ENCODE measurements at regions not wholly inside any gene's neighbourhood (a gene's known extent, or its start where the extent isn't known, plus 50 kb on each side); places are given as distances from the start of the nearest gene placed in this dataset.
A peak's percentile ranks its signal among the peaks of the same experiment; 100 is the strongest.

DNA sequence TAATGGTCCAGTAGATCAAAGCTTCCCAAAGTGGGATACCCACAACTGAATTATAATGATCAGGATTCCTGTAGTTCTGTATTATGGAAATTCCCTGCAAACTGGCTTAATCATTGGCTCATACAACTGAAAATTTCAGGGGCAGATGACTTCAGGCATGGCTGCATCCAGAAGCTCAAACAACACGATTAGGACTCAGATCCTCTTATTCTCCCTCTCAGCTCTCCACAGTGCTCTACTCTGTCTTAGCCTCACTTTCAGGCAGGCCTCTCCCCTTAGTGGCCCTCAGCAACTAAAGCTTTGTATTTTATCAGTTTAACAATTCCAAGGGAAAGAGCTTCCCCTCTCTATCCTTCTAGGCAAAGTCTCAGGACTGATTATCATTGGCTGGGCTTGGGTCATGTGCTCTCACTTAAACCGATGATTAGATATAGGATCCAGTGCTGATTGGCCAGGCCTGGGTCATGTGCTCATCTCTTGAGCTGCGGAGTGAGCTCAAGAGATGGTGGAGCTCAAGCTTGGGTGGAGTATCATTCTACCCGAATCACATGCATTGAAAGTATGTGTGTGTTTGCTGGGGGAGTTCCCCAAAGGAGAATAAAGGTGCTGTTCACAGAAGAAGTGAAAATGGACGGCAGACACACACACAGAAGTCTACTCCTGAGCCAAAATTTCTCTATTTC, 57.9 kb upstream of the RUNX3 start:
- ChIA-PET POLR2A (no interaction called here), CTCF (interaction anchor here (0.9 to 1.5 kb wide), 4 partner anchors 9 to 79 kb away, joined by 3 to 6 read pairs (median 4); no protein-coding TSS in a partner anchor)
- H3K4me2 ChIP-seq, result no peak overlapping the region
- H3K4me3 ChIP-seq, result no peak overlapping the region
- H3K9me3 ChIP-seq, result no peaks in the 10 kb centered on the region
- WGBS (ENCODE audit: missing lambda C conversion rate), result 54% methylated on average over 4 of the region's 5 CpGs
- FAIRE-seq (no peak), DNase-seq (ENCODE audit: low read depth in 1 of 2, low spot score in 1 of 2) (no peak), ATAC-seq (peak in 1 of 2 experiments; percentile 44; a peak in 3 of 6 replicates)
- H3K27ac ChIP-seq, result no peak overlapping the region
- TF ChIP-seq, protein P1, sequence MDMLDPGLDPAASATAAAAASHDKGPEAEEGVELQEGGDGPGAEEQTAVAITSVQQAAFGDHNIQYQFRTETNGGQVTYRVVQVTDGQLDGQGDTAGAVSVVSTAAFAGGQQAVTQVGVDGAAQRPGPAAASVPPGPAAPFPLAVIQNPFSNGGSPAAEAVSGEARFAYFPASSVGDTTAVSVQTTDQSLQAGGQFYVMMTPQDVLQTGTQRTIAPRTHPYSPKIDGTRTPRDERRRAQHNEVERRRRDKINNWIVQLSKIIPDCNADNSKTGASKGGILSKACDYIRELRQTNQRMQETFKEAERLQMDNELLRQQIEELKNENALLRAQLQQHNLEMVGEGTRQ (IDR thresholded peaks at IDR 0.05), result peak; percentile 64
- TF ChIP-seq GATA3 (IDR thresholded peaks at IDR 0.05; ENCODE audit: borderline replicate concordance) (no peak), POLR2AphosphoS2 (conservative IDR thresholded peaks at IDR 0.05; ENCODE audit: low read length) (no peak), RCOR1 (IDR thresholded peaks at IDR 0.05; ENCODE audit: low read depth, low read length) (no peak), POLR2A (IDR thresholded peaks at IDR 0.05; ENCODE audit: low read length) (no peak)
- TF ChIP-seq, protein P2, sequence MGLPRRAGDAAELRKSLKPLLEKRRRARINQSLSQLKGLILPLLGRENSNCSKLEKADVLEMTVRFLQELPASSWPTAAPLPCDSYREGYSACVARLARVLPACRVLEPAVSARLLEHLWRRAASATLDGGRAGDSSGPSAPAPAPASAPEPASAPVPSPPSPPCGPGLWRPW (IDR thresholded peaks at IDR 0.05), result no peak
- no peaks in the 10 kb centered on the region for H3K4me1 ChIP-seq

DNA sequence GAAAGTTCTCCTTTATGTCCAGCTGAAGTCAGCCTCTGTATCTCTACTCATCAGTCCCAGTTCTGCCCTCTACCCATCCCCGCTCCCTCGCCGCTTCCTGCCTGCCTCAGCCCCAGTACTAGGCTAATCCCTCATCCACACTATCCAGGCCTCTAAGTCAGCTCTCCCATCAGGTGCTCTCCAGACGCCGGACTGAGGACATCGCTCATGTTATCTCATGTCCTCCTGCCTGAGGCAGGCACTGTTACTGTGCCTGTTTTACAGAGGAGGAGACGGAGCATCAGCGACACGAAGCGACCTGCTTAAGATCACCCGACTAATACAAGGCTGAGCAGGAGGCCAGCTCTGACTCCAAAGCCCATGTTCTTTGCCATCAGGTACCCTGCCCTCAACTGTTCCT, 57.3 kb upstream of the RUNX3 start:
- TF ChIP-seq EHMT2 (IDR thresholded peaks at IDR 0.05; ENCODE audit: low read depth), result no peak
- ATAC-seq (no peak), DNase-seq (ENCODE audit: low read depth in 1 of 2, low spot score in 1 of 2) (no peak), FAIRE-seq (no peak)
- WGBS (ENCODE audit: missing lambda C conversion rate), result 89% methylated on average over 11 of the region's 11 CpGs
- CTCF ChIA-PET, result interaction anchor here (0.9 to 1.5 kb wide), 4 partner anchors 9 to 78 kb away, joined by 3 to 6 read pairs (median 4); no protein-coding TSS in a partner anchor
- Histone ChIP-seq H3K4me2 (no peak overlapping the region), H3K4me1 (no peaks in the 10 kb centered on the region), H3K9me3 (no peaks in the 10 kb centered on the region), H3K27ac (no peak overlapping the region), H3K4me3 (no peak overlapping the region)
- POLR2A ChIA-PET, result no interaction called here

DNA sequence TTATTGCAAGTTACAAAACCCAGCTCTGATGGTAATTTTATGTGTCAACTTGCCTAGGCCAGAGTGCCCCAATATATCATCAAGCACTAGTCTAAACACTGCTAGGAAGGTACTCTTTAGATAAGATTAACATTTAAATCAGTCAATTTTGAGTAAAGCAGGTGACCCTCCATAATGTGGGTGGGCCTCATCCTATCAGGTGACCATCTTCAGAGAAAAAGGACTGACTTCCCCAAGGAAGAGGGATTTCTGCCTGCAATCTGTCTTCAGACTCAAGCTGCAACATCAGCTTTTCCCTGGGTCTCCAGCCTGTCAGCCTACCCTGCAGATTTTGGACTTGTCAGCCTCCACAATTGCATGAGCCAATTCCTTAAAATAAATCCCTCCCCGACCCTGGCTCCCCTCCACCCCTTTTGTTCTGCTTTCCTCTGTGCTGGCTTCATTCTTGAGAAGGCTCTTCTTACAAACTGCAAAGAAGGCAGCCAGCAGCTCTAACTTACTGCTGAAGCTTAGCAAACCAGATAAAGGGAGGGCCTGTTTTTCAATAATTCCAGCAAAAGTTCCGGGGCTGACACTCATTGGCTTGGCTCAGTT, 56.4 kb upstream of the RUNX3 start:
- CTCF ChIA-PET, result interaction anchor here (1.3 to 1.4 kb wide), 2 partner anchors 8 to 107 kb away, joined by 3 read pairs; no protein-coding TSS in a partner anchor
- H3K9me3 ChIP-seq, result no peaks in the 10 kb centered on the region
- POLR2A ChIA-PET, result no interaction called here
- no peak overlapping the region for H3K27ac ChIP-seq
- FAIRE-seq (no peak), ATAC-seq (no peak), DNase-seq (ENCODE audit: low read depth in 1 of 2, low spot score in 1 of 2) (no peak)
- H3K4me2 ChIP-seq, result no peak overlapping the region
- WGBS (ENCODE audit: missing lambda C conversion rate), result 0% methylated on average over 2 of the region's 2 CpGs
- H3K4me3 ChIP-seq, result no peak overlapping the region
- no peaks in the 10 kb centered on the region for H3K4me1 ChIP-seq
- TF ChIP-seq, protein P3, sequence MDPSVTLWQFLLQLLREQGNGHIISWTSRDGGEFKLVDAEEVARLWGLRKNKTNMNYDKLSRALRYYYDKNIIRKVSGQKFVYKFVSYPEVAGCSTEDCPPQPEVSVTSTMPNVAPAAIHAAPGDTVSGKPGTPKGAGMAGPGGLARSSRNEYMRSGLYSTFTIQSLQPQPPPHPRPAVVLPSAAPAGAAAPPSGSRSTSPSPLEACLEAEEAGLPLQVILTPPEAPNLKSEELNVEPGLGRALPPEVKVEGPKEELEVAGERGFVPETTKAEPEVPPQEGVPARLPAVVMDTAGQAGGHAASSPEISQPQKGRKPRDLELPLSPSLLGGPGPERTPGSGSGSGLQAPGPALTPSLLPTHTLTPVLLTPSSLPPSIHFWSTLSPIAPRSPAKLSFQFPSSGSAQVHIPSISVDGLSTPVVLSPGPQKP (IDR thresholded peaks at IDR 0.05; ENCODE audit: low read depth, low read length), result no peak
- TF ChIP-seq SREBF2 (IDR thresholded peaks at IDR 0.05), result no peak
- no peak for TF ChIP-seq HOXA7 (CRISPR knock-in tag; IDR thresholded peaks at IDR 0.05)
- TF ChIP-seq FOXS1 (CRISPR knock-in tag; IDR thresholded peaks at IDR 0.05), result no peak
- TF ChIP-seq FOSB (CRISPR knock-in tag; IDR thresholded peaks at IDR 0.05), result no peak
- TF ChIP-seq, protein P1 (IDR thresholded peaks at IDR 0.05), result no peak
- TF ChIP-seq, protein P4, sequence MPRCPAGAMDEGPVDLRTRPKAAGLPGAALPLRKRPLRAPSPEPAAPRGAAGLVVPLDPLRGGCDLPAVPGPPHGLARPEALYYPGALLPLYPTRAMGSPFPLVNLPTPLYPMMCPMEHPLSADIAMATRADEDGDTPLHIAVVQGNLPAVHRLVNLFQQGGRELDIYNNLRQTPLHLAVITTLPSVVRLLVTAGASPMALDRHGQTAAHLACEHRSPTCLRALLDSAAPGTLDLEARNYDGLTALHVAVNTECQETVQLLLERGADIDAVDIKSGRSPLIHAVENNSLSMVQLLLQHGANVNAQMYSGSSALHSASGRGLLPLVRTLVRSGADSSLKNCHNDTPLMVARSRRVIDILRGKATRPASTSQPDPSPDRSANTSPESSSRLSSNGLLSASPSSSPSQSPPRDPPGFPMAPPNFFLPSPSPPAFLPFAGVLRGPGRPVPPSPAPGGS (IDR thresholded peaks at IDR 0.05), result no peak
- TF ChIP-seq HOXB13 (CRISPR knock-in tag; IDR thresholded peaks at IDR 0.05; ENCODE audit: low read depth), result no peak
- TF ChIP-seq KDM5A (IDR thresholded peaks at IDR 0.05), result no peak
- TF ChIP-seq ZSCAN20 (CRISPR knock-in tag; IDR thresholded peaks at IDR 0.05), result no peak
- TF ChIP-seq MAZ (IDR thresholded peaks at IDR 0.05; ENCODE audit: borderline replicate concordance, low read depth, low read length), result no peak
- TF ChIP-seq, protein P5, sequence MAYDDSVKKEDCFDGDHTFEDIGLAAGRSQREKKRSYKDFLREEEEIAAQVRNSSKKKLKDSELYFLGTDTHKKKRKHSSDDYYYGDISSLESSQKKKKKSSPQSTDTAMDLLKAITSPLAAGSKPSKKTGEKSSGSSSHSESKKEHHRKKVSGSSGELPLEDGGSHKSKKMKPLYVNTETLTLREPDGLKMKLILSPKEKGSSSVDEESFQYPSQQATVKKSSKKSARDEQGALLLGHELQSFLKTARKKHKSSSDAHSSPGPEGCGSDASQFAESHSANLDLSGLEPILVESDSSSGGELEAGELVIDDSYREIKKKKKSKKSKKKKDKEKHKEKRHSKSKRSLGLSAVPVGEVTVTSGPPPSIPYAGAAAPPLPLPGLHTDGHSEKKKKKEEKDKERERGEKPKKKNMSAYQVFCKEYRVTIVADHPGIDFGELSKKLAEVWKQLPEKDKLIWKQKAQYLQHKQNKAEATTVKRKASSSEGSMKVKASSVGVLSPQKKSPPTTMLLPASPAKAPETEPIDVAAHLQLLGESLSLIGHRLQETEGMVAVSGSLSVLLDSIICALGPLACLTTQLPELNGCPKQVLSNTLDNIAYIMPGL (CRISPR knock-in tag; IDR thresholded peaks at IDR 0.05; ENCODE audit: borderline replicate concordance), result no peak
- no peak for TF ChIP-seq JUNB (IDR thresholded peaks at IDR 0.05)
- TF ChIP-seq, protein P6, sequence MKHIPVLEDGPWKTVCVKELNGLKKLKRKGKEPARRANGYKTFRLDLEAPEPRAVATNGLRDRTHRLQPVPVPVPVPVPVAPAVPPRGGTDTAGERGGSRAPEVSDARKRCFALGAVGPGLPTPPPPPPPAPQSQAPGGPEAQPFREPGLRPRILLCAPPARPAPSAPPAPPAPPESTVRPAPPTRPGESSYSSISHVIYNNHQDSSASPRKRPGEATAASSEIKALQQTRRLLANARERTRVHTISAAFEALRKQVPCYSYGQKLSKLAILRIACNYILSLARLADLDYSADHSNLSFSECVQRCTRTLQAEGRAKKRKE (CRISPR knock-in tag; IDR thresholded peaks at IDR 0.05; ENCODE audit: low read depth), result no peak
- no peak for TF ChIP-seq HDAC2 (IDR thresholded peaks at IDR 0.05)

Data from A549 (cell line).